Activated naive CD8-positive, alpha-beta T cell (primary cell): ENCODE measurements at regions not wholly inside any gene's neighbourhood (a gene's known extent, or its start where the extent isn't known, plus 50 kb on each side); places are given as distances from the start of the nearest gene placed in this dataset.

Source experiments
- H3K27ac Mint-ChIP-seq: one replicate; pipeline ENCODE4 v1.8.0; 2021; ENCODE audit warnings: mixed read lengths
- H3K27me3 Mint-ChIP-seq: one replicate; pipeline ENCODE4 v1.8.0; 2021; ENCODE audit warnings: mixed read lengths
- H3K36me3 Mint-ChIP-seq: one replicate; pipeline ENCODE4 v1.8.0; 2021; ENCODE audit warnings: mixed read lengths
- H3K4me1 Mint-ChIP-seq: one replicate; pipeline ENCODE4 v1.8.0; 2021; ENCODE audit warnings: low read depth, mixed read lengths
- H3K4me3 Mint-ChIP-seq: one replicate; pipeline ENCODE4 v1.8.0; 2021; ENCODE audit warnings: mild to moderate bottlenecking, mixed read lengths
- H3K9me3 Mint-ChIP-seq: one replicate; pipeline ENCODE4 v1.8.0; 2021; ENCODE audit warnings: low read depth, mixed read lengths

DNA sequence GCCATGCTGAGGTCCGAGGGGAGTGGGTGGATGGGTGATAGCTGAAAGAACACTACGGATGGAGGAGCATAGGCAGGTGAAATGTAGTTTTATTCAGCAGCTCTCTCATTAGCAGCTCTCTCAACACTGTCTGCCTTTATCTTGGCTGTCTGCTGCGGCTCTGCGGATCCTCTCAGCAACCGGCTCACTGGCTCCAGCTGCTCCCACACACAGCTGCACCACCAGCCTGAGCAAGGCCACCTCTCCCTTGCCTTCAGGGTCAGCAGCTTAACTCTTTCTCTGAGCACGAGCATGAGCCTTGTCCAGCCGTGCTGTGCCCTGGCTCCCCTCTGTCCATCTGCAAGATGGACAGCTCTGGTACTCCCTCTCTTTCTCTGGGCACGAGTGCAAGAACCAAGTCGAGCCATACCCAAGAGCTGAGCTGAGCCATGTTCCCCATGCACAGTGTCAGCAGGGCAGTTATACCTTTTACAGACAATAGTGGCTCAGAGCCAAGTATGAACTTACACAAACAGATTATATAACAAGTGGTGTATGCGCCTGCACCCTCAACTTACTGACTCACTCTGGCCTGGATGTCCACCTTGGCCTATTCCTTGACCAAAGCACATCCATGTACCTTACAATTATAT lies 108.5 kb downstream of the MACIR start:
- H3K4me3 Mint-ChIP-seq, result no peak overlapping the region
- H3K9me3 Mint-ChIP-seq, result peaks cover 11% of the 10 kb centered on the region
- H3K27ac Mint-ChIP-seq, result no peak overlapping the region
- no peaks in the 10 kb centered on the region for H3K4me1 Mint-ChIP-seq
- H3K27me3 Mint-ChIP-seq, result no peaks in the 10 kb centered on the region
- no peaks in the 10 kb centered on the region for H3K36me3 Mint-ChIP-seq

DNA sequence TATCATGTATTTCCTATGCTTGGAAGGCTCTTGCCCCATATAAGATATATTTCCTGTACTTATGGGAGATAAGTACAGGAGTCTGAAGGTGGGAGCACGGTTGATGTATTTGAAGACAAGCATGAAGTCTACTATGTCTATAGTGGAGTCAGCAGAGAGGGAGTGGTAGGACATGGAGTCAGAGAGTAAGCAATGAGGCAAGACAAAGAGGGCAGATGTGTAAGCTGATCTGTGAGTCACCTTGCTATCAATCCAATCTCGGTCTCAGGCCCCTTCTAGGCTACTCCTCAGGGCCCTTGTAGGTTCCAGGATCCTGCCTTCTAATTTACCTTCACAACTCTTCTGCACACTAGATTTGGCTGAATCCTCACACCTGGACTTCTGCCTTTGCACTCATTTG lies 105.5 kb downstream of the MACIR start:
- H3K9me3 Mint-ChIP-seq, result peaks cover 11% of the 10 kb centered on the region
- H3K36me3 Mint-ChIP-seq, result no peaks in the 10 kb centered on the region
- no peaks in the 10 kb centered on the region for H3K27me3 Mint-ChIP-seq
- no peaks in the 10 kb centered on the region for H3K4me1 Mint-ChIP-seq
- no peak overlapping the region for H3K27ac Mint-ChIP-seq
- H3K4me3 Mint-ChIP-seq, result no peak overlapping the region

DNA sequence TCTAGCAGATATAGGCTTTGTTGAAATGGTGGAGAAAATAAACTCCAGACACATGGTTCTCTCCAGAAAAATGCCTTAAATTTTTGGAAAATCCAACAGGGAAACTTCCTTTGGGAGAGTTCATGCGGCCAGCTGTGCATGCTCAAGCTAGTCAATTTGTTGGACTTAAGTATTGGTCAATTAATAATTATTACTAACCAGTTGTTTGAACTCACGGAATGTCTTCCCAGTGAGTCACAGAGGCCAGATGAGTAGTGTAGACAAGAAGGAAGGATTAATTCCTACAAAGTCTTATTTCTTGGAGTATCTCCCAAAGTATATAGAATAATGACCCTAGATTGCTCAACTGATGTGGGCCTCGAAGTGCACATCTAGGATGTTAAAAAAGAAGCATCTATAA lies 103.6 kb downstream of the MACIR start:
- no peak overlapping the region for H3K4me3 Mint-ChIP-seq
- no peaks in the 10 kb centered on the region for H3K9me3 Mint-ChIP-seq
- no peaks in the 10 kb centered on the region for H3K27me3 Mint-ChIP-seq
- H3K4me1 Mint-ChIP-seq, result no peaks in the 10 kb centered on the region
- H3K36me3 Mint-ChIP-seq, result no peaks in the 10 kb centered on the region
- H3K27ac Mint-ChIP-seq, result no peak overlapping the region

DNA sequence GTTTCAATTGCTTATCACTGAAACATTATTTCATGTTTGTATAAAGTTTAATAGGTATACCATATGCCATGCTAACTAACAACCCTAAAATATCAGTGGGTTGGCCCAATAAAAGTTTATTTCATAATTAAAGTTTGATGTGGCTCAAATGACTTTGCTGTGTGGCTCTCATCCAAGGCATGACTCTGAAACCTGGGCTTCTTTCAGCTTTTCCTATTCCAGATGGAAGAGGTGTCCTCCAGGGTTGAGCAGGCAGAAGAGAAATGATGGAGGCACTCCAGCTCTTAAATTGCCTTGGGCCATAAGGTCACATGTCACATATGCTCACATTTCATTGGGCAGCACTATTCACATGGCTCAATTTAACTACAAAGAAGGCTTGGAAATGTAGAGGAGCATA lies 101.9 kb downstream of the MACIR start:
- no peak overlapping the region for H3K27ac Mint-ChIP-seq
- H3K4me3 Mint-ChIP-seq, result no peak overlapping the region
- H3K4me1 Mint-ChIP-seq, result no peaks in the 10 kb centered on the region
- H3K36me3 Mint-ChIP-seq, result no peaks in the 10 kb centered on the region
- H3K9me3 Mint-ChIP-seq, result no peaks in the 10 kb centered on the region
- H3K27me3 Mint-ChIP-seq, result no peaks in the 10 kb centered on the region

DNA sequence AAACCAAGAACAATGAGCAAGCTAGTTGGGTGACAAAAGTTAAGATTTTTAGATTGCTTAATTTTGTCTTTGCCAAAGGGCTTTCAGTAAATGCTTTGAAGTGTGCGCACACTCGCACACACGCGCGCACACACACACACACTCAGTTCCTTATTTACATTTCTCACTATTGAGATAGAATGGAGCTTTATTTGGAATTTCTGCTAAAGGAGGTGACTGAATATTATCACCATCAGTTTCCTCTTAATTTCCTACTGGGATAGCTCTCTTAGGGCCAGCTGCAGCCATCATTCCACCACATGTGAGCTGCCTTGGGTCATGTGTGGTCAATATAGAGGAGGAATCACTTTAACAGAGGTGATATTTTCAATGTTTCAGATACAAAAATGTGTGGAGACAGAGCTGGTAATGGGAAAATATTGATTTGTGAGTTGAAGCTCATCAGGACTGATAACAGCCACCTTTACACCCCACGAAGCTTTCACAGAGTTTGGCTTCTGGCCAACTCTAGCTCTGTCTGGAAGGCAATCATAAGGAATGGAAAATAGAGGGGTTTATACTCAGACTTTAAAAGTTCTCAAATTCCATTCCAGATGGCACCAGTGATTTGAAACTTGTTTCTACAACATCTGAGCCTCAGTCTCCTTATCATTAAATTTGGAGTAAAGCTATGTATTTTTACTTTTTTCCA lies 99.9 kb downstream of the MACIR start:
- H3K36me3 Mint-ChIP-seq, result no peaks in the 10 kb centered on the region
- peaks cover 2% of the 10 kb centered on the region for H3K27me3 Mint-ChIP-seq
- H3K9me3 Mint-ChIP-seq, result no peaks in the 10 kb centered on the region
- no peak overlapping the region for H3K27ac Mint-ChIP-seq
- no peaks in the 10 kb centered on the region for H3K4me1 Mint-ChIP-seq
- H3K4me3 Mint-ChIP-seq, result no peak overlapping the region

DNA sequence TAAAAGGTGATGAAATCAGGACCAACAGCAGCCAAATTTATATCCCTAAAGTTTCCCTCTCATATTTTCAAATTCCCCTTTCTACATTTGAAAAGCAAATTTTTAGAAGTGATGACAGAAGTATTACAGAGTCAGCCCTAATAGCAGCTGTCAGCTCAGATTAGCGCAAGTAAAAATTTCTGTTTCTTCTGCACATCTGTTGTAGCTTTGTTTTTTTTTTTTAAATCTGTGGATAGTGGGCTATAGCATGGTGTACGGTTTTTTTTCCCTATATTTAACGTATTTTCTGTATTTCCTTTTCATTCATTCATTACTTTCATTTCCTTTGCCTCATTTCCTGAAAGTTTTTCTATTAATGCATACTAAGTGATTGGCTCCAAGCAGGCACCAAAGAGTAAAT lies 99.1 kb downstream of the MACIR start:
- H3K27me3 Mint-ChIP-seq, result peaks cover 2% of the 10 kb centered on the region
- H3K4me3 Mint-ChIP-seq, result no peak overlapping the region
- no peaks in the 10 kb centered on the region for H3K36me3 Mint-ChIP-seq
- no peak overlapping the region for H3K27ac Mint-ChIP-seq
- H3K4me1 Mint-ChIP-seq, result no peaks in the 10 kb centered on the region
- H3K9me3 Mint-ChIP-seq, result no peaks in the 10 kb centered on the region

DNA sequence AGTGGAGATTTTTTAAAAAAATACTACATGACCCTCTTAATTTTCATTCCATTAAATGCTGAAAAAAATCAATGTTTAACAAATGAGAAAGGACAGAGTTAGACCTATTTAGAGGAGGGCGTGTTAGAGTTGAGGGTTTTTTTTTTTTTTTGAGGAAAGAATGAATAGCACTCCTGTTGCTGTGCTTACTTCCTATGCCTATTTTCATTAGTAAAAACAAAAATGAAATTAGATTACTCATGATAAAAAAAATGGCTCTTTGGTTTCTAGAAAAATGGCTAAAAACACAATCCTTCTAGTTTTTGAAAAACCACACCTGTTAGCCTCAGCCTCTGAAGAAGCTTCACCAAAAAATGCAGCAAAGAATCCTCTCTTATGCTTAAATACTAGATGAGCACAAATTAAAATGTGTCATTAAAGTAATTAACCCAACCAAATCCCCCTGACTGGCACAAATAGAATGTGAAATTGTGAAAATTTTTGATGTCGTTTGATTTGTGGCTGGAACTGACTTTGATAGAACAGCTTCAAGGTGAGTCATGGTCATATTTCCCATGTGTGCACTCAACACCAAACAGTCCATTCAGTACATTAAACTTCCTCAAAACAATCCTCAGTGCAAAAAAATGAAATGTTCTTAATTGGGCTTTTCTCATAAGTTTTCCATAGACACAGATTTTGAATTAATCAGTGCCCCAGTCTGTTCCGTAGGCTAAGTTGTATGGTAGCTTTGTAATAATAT lies 98.0 kb downstream of the MACIR start:
- H3K27ac Mint-ChIP-seq, result peak overlapping the region; percentile 30

DNA sequence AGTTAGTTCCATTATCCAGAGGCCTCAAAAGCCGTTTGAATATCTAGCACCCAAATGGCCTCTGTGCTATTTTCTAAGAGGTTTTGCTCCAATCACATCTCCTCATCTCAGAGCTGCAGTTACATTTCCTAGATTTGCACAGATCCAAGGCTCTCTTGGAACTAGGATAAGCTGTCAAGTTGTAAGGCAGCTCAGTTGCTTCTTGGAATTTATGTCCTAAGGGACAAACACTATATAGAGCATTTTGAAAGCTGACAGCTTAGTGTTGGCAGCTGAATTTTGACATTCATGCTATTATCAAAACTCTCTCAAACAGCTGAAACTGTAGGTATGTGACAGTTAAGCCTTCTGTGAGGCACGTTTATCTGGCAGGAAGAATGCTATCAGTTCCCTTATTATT lies 97.0 kb downstream of the MACIR start:
- peaks cover 7% of the 10 kb centered on the region for H3K27me3 Mint-ChIP-seq

More for the DNA sequence above, 98.0 kb downstream of the MACIR start:
- Mint-ChIP-seq H3K9me3 (no peaks in the 10 kb centered on the region), H3K27me3 (peaks cover 7% of the 10 kb centered on the region), H3K4me3 (no peak overlapping the region), H3K36me3 (no peaks in the 10 kb centered on the region), H3K4me1 (no peaks in the 10 kb centered on the region)

DNA sequence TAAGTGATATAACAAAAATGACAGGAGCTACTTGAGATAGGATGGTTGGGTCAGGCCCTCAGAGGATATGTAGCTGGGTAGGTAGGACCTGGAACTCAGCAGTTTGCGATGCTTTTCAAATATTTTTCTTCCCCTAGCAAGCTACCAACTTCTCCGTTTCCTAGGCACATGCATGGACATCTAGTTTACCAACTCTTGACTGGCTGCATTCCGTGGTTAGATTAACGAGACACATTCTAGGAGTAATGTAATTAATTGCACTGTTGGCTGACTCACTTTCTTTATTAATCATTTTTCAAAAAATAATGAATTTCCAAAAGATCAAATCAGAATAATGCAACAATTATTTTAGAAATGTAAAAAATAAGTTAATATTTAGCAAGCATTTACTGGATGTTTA lies 95.9 kb downstream of the MACIR start:
- Mint-ChIP-seq H3K4me1 (no peaks in the 10 kb centered on the region), H3K27ac (no peak overlapping the region), H3K36me3 (no peaks in the 10 kb centered on the region), H3K27me3 (peaks cover 13% of the 10 kb centered on the region), H3K9me3 (no peaks in the 10 kb centered on the region), H3K4me3 (no peak overlapping the region)

More for the DNA sequence above, 97.0 kb downstream of the MACIR start:
- no peak overlapping the region for H3K27ac Mint-ChIP-seq
- H3K4me1 Mint-ChIP-seq, result no peaks in the 10 kb centered on the region
- H3K36me3 Mint-ChIP-seq, result no peaks in the 10 kb centered on the region
- no peaks in the 10 kb centered on the region for H3K9me3 Mint-ChIP-seq
- no peak overlapping the region for H3K4me3 Mint-ChIP-seq

DNA sequence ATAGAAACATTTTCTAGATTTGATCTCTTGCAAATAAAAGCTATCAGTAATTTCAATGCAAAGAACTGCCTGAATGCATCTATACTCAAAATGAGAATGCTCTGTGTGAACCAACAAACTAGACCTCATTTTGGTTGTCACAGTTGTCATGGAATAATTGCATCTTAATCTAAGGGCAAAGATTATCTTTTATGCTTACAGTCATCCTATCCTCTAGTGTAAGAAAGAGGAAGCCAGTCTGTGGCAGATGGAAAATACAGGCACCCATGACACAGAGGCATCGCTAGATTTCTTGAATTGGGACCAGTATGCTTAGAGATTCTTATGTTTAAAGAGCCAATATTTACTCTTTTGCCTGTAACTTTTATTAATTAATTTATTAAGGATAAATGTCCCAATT lies 95.0 kb downstream of the MACIR start:
- Mint-ChIP-seq H3K27ac (no peak overlapping the region), H3K27me3 (peaks cover 16% of the 10 kb centered on the region), H3K4me3 (no peak overlapping the region), H3K36me3 (no peaks in the 10 kb centered on the region), H3K4me1 (no peaks in the 10 kb centered on the region), H3K9me3 (no peaks in the 10 kb centered on the region)

DNA sequence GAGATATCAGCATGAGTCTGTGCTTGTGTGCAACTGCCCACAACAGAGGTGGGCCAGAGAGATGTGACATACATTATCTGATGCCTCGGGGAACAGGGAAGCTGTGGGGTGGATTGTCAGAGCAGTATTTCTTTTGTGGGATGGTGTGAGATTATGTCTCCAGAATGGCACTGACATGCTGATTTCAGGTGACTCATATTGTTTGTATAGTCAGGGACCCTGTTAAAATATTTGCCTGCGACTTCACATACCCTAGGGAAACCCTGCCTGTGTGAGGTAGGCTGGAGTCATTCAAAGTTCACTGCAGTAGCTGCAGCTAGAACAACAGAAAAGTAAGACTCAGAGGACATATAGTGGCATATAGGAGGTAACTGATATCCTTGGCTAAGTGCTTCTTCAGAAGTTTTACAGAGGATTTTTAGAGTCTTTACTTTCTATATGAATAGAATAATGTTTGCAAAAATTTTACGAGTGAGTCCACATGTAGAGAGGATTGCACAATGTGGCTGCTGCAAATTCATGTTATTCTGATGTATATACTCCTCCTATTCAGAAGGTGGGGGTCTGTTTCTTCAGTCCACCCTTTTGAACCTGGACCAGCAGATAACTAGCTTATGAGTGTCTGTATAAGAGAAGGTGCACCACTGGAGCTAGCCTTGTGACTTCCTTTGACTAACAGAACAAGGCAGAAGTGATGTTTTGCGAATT lies 89.3 kb downstream of the MACIR start:
- H3K4me1 Mint-ChIP-seq, result no peaks in the 10 kb centered on the region
- no peaks in the 10 kb centered on the region for H3K9me3 Mint-ChIP-seq
- no peaks in the 10 kb centered on the region for H3K36me3 Mint-ChIP-seq
- no peak overlapping the region for H3K27ac Mint-ChIP-seq
- H3K27me3 Mint-ChIP-seq, result peaks cover 16% of the 10 kb centered on the region
- H3K4me3 Mint-ChIP-seq, result no peak overlapping the region

DNA sequence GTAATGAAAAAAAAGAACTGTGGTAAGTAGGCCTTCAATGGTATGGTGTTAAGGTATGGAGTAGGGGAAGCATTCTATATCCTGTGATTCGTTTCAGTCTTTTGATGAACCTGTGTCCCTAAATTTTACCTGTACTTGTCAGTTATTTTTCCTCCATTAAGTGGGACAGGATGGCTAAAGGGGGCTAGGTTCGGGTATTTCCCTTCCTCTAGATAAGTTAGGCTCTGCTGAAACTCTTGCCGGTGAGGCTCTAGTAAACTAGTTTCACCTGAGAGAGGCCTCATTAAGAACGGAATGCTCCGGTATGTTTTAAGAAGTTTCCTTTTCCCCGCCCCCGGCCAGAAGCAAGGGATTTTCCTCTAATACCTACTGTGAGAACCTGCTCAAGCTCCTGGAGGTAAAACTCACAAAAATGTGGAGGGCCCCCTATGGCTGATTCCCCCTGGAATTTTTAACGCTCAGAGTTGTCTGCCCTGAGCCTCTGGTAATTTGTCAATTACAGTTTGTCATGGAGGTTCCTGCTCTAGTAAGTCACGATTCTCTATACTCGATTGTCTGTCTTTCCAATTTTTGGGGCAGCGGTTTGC lies 87.7 kb downstream of the MACIR start:
- no peaks in the 10 kb centered on the region for H3K4me1 Mint-ChIP-seq
- H3K4me3 Mint-ChIP-seq, result no peak overlapping the region
- no peaks in the 10 kb centered on the region for H3K36me3 Mint-ChIP-seq
- peaks cover 11% of the 10 kb centered on the region for H3K27me3 Mint-ChIP-seq
- H3K9me3 Mint-ChIP-seq, result peaks cover 4% of the 10 kb centered on the region
- H3K27ac Mint-ChIP-seq, result no peak overlapping the region

DNA sequence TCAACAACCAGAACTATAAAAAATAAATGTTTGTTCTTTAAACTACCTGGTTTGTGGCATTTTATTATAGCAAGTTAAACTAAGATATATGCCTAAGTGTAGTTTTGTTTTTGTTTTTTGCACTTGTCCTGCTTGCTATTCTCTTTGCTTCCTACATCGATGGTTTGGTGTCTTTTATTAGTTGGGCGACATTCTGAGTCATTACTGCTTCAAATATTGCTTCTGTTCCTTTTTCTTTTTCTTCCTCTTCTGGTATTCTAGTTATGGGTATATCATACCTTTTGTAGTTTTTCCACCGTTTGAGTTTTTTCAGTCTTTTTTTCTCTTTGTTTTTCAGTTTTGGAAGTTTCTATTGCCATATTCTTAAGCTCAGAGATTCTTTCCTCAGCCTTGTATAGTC lies 86.9 kb downstream of the MACIR start:
- Mint-ChIP-seq H3K27ac (no peak overlapping the region), H3K4me1 (no peaks in the 10 kb centered on the region), H3K36me3 (no peaks in the 10 kb centered on the region), H3K9me3 (peaks cover 4% of the 10 kb centered on the region), H3K4me3 (no peak overlapping the region), H3K27me3 (peaks cover 10% of the 10 kb centered on the region)

DNA sequence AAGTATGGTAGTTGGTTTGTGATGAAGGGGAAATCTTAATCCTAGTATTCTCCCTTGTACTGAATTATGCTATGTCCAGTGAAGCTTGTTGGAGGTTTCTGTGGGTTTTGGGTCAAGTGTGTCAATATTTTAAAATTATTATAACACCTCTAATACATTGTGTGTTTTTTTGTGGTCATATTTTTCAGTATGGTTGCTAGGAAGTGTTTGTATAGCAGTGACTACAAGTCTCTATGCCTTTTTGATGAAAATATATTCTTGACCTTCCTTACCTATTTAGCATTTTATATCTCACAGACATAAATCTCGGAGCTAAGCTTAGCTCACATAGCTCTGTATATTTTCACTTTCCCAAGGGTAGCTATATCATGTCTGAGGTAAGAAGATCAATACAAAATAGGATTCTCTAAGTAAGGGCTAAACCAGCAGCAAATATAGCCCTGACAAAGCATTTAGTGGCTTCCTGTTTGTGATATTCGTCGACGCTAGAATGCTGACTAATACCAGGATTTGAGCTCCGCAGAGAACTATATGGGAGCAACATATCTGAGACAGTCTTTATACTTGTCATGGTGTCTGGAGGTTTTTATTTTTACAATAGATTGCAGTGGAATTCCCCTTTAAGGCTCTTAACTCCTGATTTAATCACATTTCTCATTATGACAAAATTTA lies 82.3 kb downstream of the MACIR start:
- Mint-ChIP-seq H3K36me3 (no peaks in the 10 kb centered on the region), H3K27me3 (peaks cover 5% of the 10 kb centered on the region), H3K4me3 (no peak overlapping the region), H3K4me1 (no peaks in the 10 kb centered on the region), H3K9me3 (peaks cover 4% of the 10 kb centered on the region), H3K27ac (no peak overlapping the region)
